HepG2 (cell line): ENCODE measurements at regions not wholly inside any gene's neighbourhood (a gene's known extent, or its start where the extent isn't known, plus 50 kb on each side); places are given as distances from the start of the nearest gene placed in this dataset.

ENCODE experiments used
- ATAC-seq: fragments of 200-7000 bp; cut with Tn5 transposase; 3 replicates; pipeline ENCODE4 v1.9.1; 2020; ENCODE audit warnings: mild to moderate bottlenecking, moderate library complexity
- BruUV-seq: library from RNA; stranded (reverse); fragments of 400-500 nt; replicated peaks from 2 replicates; lab custom pipeline; 2021; lab: Mats Ljungman, UMichigan
- CTCF ChIA-PET: fragments of 300-600 bp; formaldehyde crosslinking; extraction: SDS; loops from one replicate; lab custom pipeline; 2021; ENCODE audit warnings: low total read pairs, inconsistent platforms, low intra/inter-chr PET ratio; lab: Yijun Ruan, JAX
- POLR2A ChIA-PET: fragments of 350-600 bp; sonication (Branson Sonifier 250); formaldehyde crosslinking; loops from one replicate; lab custom pipeline; 2020; ENCODE audit warnings: antibody characterized with exemption, inconsistent platforms; lab: Yijun Ruan, JAX
- DNase-seq: peaks from one replicate; pipeline ENCODE4 v3.0.0-alpha.2; 2015; ENCODE audit warnings: low spot score
- FAIRE-seq: peaks from 3 replicates; lab custom pipeline; 2011; peaks lifted over from hg19 to GRCh38; lab: Jason Lieb, UNC
- H2AFZ ChIP-seq: one replicate; pipeline ENCODE4 v1.6.1; 2011; ENCODE audit warnings: low read length, inconsistent platforms
- H3K27ac ChIP-seq: fragments of 300-600 bp; 3 replicates; pipeline ENCODE4 v1.8.0; 2011; ENCODE audit warnings: mixed run types, mild to moderate bottlenecking, mixed read lengths, low read length, inconsistent platforms; ENCODE audit not compliant: insufficient read depth; ENCODE audit errors: extremely low read length
- H3K27me3 ChIP-seq, 2 experiments: fragments of 200-600 bp in 1 of 2; 2 replicates in 1 of 2; 3 replicates in 1 of 2; pipeline versions ENCODE4 v1.6.0 to v1.8.0; 2011; ENCODE audit warnings: low read length in 2 of 2, mild to moderate bottlenecking in 2 of 2, moderate library complexity in 2 of 2, inconsistent platforms in 1 of 2; ENCODE audit not compliant: insufficient read depth in 2 of 2, control insufficient read depth in 1 of 2
- H3K36me3 ChIP-seq, 2 experiments: fragments of 200-600 bp in 1 of 2; replicated peaks in 1 of 2; 2 replicates in 1 of 2; 3 replicates in 1 of 2; pipeline versions ENCODE4 v1.5.1 to v1.8.0; 2011; ENCODE audit warnings: low read length in 2 of 2, inconsistent platforms in 1 of 2; ENCODE audit not compliant: insufficient read depth in 2 of 2, control insufficient read depth in 1 of 2
- H3K4me1 ChIP-seq: 2 replicates; pipeline ENCODE4 v1.5.1; 2012; ENCODE audit warnings: low read length, inconsistent platforms; ENCODE audit not compliant: insufficient read depth
- H3K4me2 ChIP-seq: 2 replicates; pipeline ENCODE4 v1.6.0; 2011; ENCODE audit warnings: low read depth, low read length, inconsistent platforms
- H3K4me3 ChIP-seq, 3 experiments: fragments of 200-600 bp in 1 of 3; sonication (generic), shearing (Covaris generic) in 1 of 3; replicated peaks in 1 of 3; 2 replicates each; pipeline ENCODE4 v1.5.1; 2011 to 2016; ENCODE audit warnings: low read length in 3 of 3, inconsistent platforms in 2 of 3, low read depth in 2 of 3, mild to moderate bottlenecking in 2 of 3, control low read depth in 1 of 3, mixed read lengths in 1 of 3; ENCODE audit not compliant: insufficient read depth in 1 of 3
- H3K79me2 ChIP-seq: one replicate; pipeline ENCODE4 v1.6.1; 2011; ENCODE audit warnings: low read length, inconsistent platforms; ENCODE audit not compliant: insufficient read depth
- H3K9ac ChIP-seq: 2 replicates; pipeline ENCODE4 v1.6.0; 2011; ENCODE audit warnings: mild to moderate bottlenecking, low read depth, low read length, inconsistent platforms; ENCODE audit not compliant: insufficient read depth
- H3K9me3 ChIP-seq: 2 replicates; pipeline ENCODE4 v1.5.1; 2012; ENCODE audit warnings: mild to moderate bottlenecking, low read length
- H4K20me1 ChIP-seq: 2 replicates; pipeline ENCODE4 v1.6.0; 2011; ENCODE audit warnings: inconsistent platforms, mild to moderate bottlenecking, low read length, moderate library complexity; ENCODE audit not compliant: insufficient read depth
- ATF2 ChIP-seq: sonication (generic); formaldehyde crosslinking; IDR thresholded peaks from 2 replicates; pipeline ENCODE4 v1.4.0; 2020; ENCODE audit warnings: missing genetic modification reagents
- JDP2 ChIP-seq: sonication (generic); formaldehyde crosslinking; IDR thresholded peaks from 2 replicates; pipeline ENCODE4 v1.8.1; 2022; ENCODE audit warnings: missing genetic modification reagents, borderline replicate concordance
- KDM1A ChIP-seq: IDR thresholded peaks from 2 replicates; pipeline ENCODE4 v1.6.1; 2016; ENCODE audit warnings: missing compliant biosample characterization
- PAF1 ChIP-seq: IDR thresholded peaks from 2 replicates; pipeline ENCODE4 v1.6.1; 2016; ENCODE audit warnings: missing genetic modification reagents, missing compliant biosample characterization
- SRF ChIP-seq: IDR thresholded peaks from 2 replicates; pipeline ENCODE4 v1.6.1; 2011; ENCODE audit warnings: mild to moderate bottlenecking, low read depth, low read length, moderate library complexity
- ZBED4 ChIP-seq: sonication (generic); formaldehyde crosslinking; IDR thresholded peaks from 2 replicates; pipeline ENCODE4 v1.4.0; 2020; ENCODE audit warnings: missing genetic modification reagents, borderline replicate concordance
- ZHX2 ChIP-seq, 2 experiments: sonication (generic) in 1 of 2; formaldehyde crosslinking in 1 of 2; IDR thresholded peaks; 2 replicates each; pipeline versions ENCODE4 v1.6.1 to v1.9.0; 2014 to 2022; ENCODE audit warnings: antibody characterized with exemption in 1 of 2, borderline replicate concordance in 1 of 2, inconsistent platforms in 1 of 2, low read depth in 1 of 2, missing genetic modification reagents in 1 of 2
- ZIK1 ChIP-seq: sonication (generic); formaldehyde crosslinking; IDR thresholded peaks from 2 replicates; pipeline ENCODE4 v1.5.0; 2020; ENCODE audit warnings: mild to moderate bottlenecking, low read depth, missing genetic modification reagents, borderline replicate concordance
- ZNF124 ChIP-seq: sonication (generic); formaldehyde crosslinking; IDR thresholded peaks from 2 replicates; pipeline ENCODE4 v1.4.0; 2020; ENCODE audit warnings: missing genetic modification reagents
- ZNF282 ChIP-seq: fragments of 450-650 bp; IDR thresholded peaks from 2 replicates; pipeline ENCODE4 v1.6.1; 2018; ENCODE audit not compliant: partially characterized antibody
- ZNF691 ChIP-seq: sonication (generic); formaldehyde crosslinking; IDR thresholded peaks from 2 replicates; pipeline ENCODE4 v1.4.0; 2020; ENCODE audit warnings: missing genetic modification reagents, low read depth, mild to moderate bottlenecking, borderline replicate concordance
- ZNF749 ChIP-seq: sonication (generic); formaldehyde crosslinking; IDR thresholded peaks from 2 replicates; pipeline ENCODE4 v1.8.0; 2022; ENCODE audit warnings: mild to moderate bottlenecking, missing genetic modification reagents, moderate library complexity, borderline replicate concordance
- WGBS: methylation state at CpG from one replicate; pipeline ENCODE4 v1.1.6; 2017; ENCODE audit warnings: low lambda C conversion rate; 5-methylcytosine and 5-hydroxymethylcytosine counted together
- in situ Hi-C: cut with HindIII; loops from 2 replicates; pipeline ENCODE4 v1.10.0; 2017; ENCODE audit warnings: low pct_unique_long_range_greater_than_20kb; ENCODE audit not compliant: extremely low pct_ligation_motif_present
- intact Hi-C: fragments of 100-400 bp; cut with micrococcal nuclease; formaldehyde crosslinking; loops from one replicate; pipeline ENCODE4 v1.10.0; 2022; ENCODE audit not compliant: unreplicated experiment

- FAIRE-seq (no peak), DNase-seq (no peak), ATAC-seq (no peak)
- in situ Hi-C loops (no loop called here), intact Hi-C loops (no loop called here)
- Histone ChIP-seq H4K20me1 (no peaks in the 10 kb centered on the region), H3K4me1 (no peaks in the 10 kb centered on the region), H3K27me3 (no peaks in the 10 kb centered on the region), H3K9ac (no peak overlapping the region), H3K4me2 (no peak overlapping the region), H3K79me2 (no peaks in the 10 kb centered on the region), H2AFZ (no peak overlapping the region)
- CTCF ChIA-PET: no interaction called here
- BruUV-seq: no TSS peak
- WGBS: 2% methylated on average over 3 of the region's 3 CpGs
- TF ChIP-seq ZNF691 (CRISPR knock-in tag) (no peak), ZIK1 (no peak), ZHX2 (IDR thresholded peaks at IDR 0.05; ENCODE audit: low read depth) (no peak), ZHX2 (CRISPR knock-in tag; IDR thresholded peaks at IDR 0.05; ENCODE audit: borderline replicate concordance) (no peak), JDP2 (CRISPR knock-in tag) (no peak), KDM1A (CRISPR knock-in tag) (no peak), ATF2 (CRISPR knock-in tag) (no peak), PAF1 (no peak), ZNF124 (CRISPR knock-in tag) (no peak), ZNF282 (no peak), ZNF749 (CRISPR knock-in tag) (no peak), SRF (no peak), ZBED4 (CRISPR knock-in tag) (no peak)
- TF ChIP-seq, all 625 proteins: peak for 0
- no peak overlapping the region for H3K27ac ChIP-seq
- H3K36me3 ChIP-seq: no peaks in the 10 kb centered on the region
- no peaks in the 10 kb centered on the region for H3K9me3 ChIP-seq
- no peak overlapping the region for H3K4me3 ChIP-seq
- POLR2A ChIA-PET: no interaction called here
Measured at GRCh38 chr13:81058211-81058915, 717.4 kb upstream of the SPRY2 start.
